OCI-LY7 (cell line): ENCODE measurements at regions not wholly inside any gene's neighbourhood (a gene's known extent, or its start where the extent isn't known, plus 50 kb on each side); places are given as distances from the start of the nearest gene placed in this dataset.

Source experiments
- CTCF ChIP-seq: fragments of 200-600 bp; sonication (generic); conservative IDR thresholded peaks from 2 replicates; pipeline ENCODE4 v1.5.1; 2014; ENCODE audit warnings: mild to moderate bottlenecking, antibody characterized with exemption, low read length, moderate library complexity, mixed read lengths
- EZH2phosphoT487 ChIP-seq: fragments of 200-600 bp; sonication (generic); IDR thresholded peaks from 2 replicates; pipeline ENCODE4 v1.6.1; 2018; ENCODE audit warnings: low read depth, borderline replicate concordance, mild to moderate bottlenecking, mixed run types, antibody characterized with exemption, low read length, moderate library complexity, mixed read lengths

DNA sequence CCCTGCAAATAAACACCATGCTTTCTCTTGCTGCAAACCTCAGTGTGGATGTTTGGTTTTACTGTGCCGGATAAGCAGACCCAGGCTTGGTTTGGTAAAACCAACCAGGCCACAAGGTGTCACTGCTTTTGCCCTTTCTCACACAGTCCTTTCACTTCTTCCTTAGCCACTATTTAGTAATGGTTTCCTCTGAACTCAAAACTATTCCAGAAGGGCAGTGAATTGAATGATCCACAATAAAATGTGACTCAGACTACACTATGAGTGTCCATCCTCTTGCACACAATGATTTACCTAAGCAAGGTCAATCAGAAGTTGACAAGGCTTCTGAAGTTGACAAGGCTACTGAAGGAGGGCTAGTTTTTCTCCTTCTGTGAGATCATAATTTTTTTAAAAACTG lies 552.4 kb upstream of the CCDC54 start:
- TF ChIP-seq CTCF (peak; percentile 58), EZH2phosphoT487 (no peak)
